ENCODE measurements at regions not wholly inside any gene's neighbourhood (a gene's known extent, or its start where the extent isn't known, plus 50 kb on each side); places are given as distances from the start of the nearest gene placed in this dataset.

DNA sequence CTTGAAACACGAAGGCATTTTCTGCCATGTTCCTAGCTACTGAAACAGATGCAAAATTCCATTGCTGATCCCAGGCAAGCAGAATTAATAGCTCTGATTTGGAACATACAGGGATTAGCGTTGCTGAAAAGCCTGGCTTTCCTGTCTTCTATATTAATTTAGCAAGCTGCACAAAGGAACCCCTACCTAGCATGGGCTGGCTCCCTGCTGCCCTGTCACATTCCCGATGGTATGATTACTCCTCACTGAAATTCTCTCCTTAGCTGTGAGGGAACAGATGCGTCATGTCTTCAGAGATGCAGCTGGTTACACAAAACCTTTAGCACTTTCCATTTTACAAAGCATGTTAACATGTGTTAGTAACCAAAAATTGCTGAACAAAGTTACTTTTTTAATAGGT is 878.9 kb downstream of the TYW1 start:
- TF ChIP-seq, protein P1, sequence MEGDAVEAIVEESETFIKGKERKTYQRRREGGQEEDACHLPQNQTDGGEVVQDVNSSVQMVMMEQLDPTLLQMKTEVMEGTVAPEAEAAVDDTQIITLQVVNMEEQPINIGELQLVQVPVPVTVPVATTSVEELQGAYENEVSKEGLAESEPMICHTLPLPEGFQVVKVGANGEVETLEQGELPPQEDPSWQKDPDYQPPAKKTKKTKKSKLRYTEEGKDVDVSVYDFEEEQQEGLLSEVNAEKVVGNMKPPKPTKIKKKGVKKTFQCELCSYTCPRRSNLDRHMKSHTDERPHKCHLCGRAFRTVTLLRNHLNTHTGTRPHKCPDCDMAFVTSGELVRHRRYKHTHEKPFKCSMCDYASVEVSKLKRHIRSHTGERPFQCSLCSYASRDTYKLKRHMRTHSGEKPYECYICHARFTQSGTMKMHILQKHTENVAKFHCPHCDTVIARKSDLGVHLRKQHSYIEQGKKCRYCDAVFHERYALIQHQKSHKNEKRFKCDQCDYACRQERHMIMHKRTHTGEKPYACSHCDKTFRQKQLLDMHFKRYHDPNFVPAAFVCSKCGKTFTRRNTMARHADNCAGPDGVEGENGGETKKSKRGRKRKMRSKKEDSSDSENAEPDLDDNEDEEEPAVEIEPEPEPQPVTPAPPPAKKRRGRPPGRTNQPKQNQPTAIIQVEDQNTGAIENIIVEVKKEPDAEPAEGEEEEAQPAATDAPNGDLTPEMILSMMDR (IDR thresholded peaks at IDR 0.05; ENCODE audit: borderline replicate concordance, extremely low read depth, low read length, poor library complexity, severe bottlenecking), result no peak
- no peak for TF ChIP-seq EZH2 (IDR thresholded peaks at IDR 0.05; ENCODE audit: borderline replicate concordance, low read depth, low read length, severe bottlenecking)

Measured in DND-41 (cell line).